ENCODE measurements at regions not wholly inside any gene's neighbourhood (a gene's known extent, or its start where the extent isn't known, plus 50 kb on each side); places are given as distances from the start of the nearest gene placed in this dataset.

DNA sequence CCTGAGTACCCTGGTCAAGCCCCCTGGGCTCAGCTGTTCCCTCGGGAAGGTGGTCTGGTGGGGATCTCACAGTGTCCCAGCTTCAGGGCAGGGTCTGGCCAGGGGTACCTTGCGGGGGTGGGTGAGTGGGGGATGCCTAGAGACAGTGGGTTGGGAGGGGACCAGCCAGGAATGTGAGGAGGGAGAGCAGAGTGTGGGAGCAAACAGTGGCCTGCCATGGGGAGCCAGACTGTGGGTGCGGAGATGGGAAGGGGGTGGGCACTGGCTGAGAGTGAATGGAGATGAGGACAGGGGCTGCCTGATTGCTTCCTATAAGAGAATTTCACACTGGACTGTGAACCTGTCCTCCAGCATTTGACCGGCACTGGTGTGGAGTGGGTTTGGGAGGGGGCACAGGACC, 95.1 kb downstream of the VEGFA start:
- Histone ChIP-seq H3K4me3 (no peak overlapping the region), H3K27me3 (peaks cover 2% of the 10 kb centered on the region; the same call in 1 of the 2 replicates), H3K27ac (no peak overlapping the region), H3K4me1 (peaks cover 9% of the 10 kb centered on the region), H3K36me3 (no peaks in the 10 kb centered on the region), H3K9me3 (replicated peaks) (no peaks in the 10 kb centered on the region)
- no peak for DNase-seq

- Histone ChIP-seq H3K36me3 (no peaks in the 10 kb centered on the region), H3K27ac (no peak overlapping the region), H3K4me1 (peaks cover 22% of the 10 kb centered on the region), H3K27me3 (peaks cover 2% of the 10 kb centered on the region; the same call in 1 of the 2 replicates), H3K9me3 (replicated peaks) (no peaks in the 10 kb centered on the region), H3K4me3 (no peak overlapping the region)
- DNase-seq, result no peak
These were observed 92.9 kb downstream of the VEGFA start for GRCh38 chr6:43862925-43863324.

GRCh38 chr6:43861212-43861894, 91.3 kb downstream of the VEGFA start:
- Histone ChIP-seq H3K9me3 (replicated peaks) (no peaks in the 10 kb centered on the region), H3K27ac (no peak overlapping the region), H3K36me3 (no peaks in the 10 kb centered on the region), H3K27me3 (peaks cover 2% of the 10 kb centered on the region; the same call in 1 of the 2 replicates), H3K4me3 (no peak overlapping the region), H3K4me1 (peaks cover 22% of the 10 kb centered on the region)
- no peak for DNase-seq

DNA sequence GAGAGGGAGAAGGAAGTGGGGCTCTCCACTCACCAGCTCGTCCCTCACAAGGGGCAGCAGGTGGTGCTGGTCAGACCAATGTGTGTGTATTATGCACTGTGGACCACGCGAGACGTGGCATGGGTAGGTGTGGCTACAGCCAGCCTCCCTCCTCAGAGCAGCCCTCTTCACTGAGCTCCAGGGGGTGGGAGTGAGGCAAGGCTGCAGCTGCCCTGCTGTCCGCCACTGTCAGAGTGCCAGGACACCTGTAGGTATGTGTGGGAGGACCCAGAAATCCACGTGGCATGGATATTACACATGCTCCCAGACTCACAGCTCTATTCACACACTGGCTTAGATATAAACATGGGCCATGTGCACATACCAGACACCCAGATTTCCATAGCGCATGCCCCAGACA, 90.3 kb downstream of the VEGFA start:
- Histone ChIP-seq H3K27ac (no peak overlapping the region), H3K9me3 (replicated peaks) (no peaks in the 10 kb centered on the region), H3K27me3 (peaks cover 2% of the 10 kb centered on the region; the same call in 1 of the 2 replicates), H3K36me3 (no peaks in the 10 kb centered on the region), H3K4me1 (peaks cover 14% of the 10 kb centered on the region; the same call in 1 of the 2 replicates), H3K4me3 (no peak overlapping the region)
- DNase-seq, result peak in 1 of 2 experiments; percentile 19

DNA sequence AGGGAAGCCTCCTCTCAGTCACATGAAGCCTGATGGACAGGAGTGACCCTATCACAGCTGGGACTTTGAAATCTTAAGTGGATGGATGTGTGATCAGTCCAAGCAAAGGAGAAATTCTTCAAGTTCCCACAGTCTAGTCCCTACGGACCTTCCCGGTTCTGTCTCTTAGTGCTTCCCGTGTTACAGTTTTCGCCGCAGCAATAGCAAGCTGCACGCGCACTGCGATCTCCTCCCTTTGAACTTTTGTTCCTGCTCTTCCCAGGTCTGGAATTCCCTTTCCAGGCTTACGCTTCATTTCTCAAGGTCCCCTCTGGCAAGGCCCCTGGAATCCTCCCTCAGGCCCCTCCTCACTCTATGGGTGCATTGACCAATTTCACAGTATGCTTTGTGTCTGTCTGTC, 89.2 kb downstream of the VEGFA start:
- Histone ChIP-seq H3K27me3 (peaks cover 2% of the 10 kb centered on the region; the same call in 1 of the 2 replicates), H3K27ac (no peak overlapping the region), H3K4me3 (no peak overlapping the region), H3K36me3 (no peaks in the 10 kb centered on the region), H3K4me1 (peaks cover 13% of the 10 kb centered on the region; the same call in 1 of the 2 replicates), H3K9me3 (replicated peaks) (no peaks in the 10 kb centered on the region)
- DNase-seq, result peak in 1 of 2 experiments; percentile 24

- peak; percentile 58 to 69 for DNase-seq
- Histone ChIP-seq H3K36me3 (no peaks in the 10 kb centered on the region), H3K27me3 (peaks cover 2% of the 10 kb centered on the region; the same call in 1 of the 2 replicates), H3K4me3 (no peak overlapping the region), H3K4me1 (peaks cover 13% of the 10 kb centered on the region; the same call in 1 of the 2 replicates), H3K9me3 (replicated peaks) (no peaks in the 10 kb centered on the region), H3K27ac (no peak overlapping the region)
These were observed 88.4 kb downstream of the VEGFA start for GRCh38 chr6:43858161-43859153.

- no peak overlapping the region for H3K4me3 ChIP-seq
- no peak overlapping the region for H3K27ac ChIP-seq
- peak; percentile 62 to 76 for DNase-seq
- no peaks in the 10 kb centered on the region for H3K9me3 ChIP-seq (replicated peaks)
- no peaks in the 10 kb centered on the region for H3K36me3 ChIP-seq
- peaks cover 2% of the 10 kb centered on the region; the same call in 1 of the 2 replicates for H3K27me3 ChIP-seq
- peaks cover 14% of the 10 kb centered on the region; the same call in 1 of the 2 replicates for H3K4me1 ChIP-seq
These were observed 86.2 kb downstream of the VEGFA start for GRCh38 chr6:43856005-43856765.

- Histone ChIP-seq H3K36me3 (no peaks in the 10 kb centered on the region), H3K27me3 (peaks cover 2% of the 10 kb centered on the region; the same call in 1 of the 2 replicates), H3K4me3 (no peak overlapping the region), H3K4me1 (peaks cover 18% of the 10 kb centered on the region; the same call in 1 of the 2 replicates), H3K9me3 (replicated peaks) (no peaks in the 10 kb centered on the region), H3K27ac (no peak overlapping the region)
- no peak for DNase-seq
These were observed 85.2 kb downstream of the VEGFA start for GRCh38 chr6:43855247-43855646.

DNA sequence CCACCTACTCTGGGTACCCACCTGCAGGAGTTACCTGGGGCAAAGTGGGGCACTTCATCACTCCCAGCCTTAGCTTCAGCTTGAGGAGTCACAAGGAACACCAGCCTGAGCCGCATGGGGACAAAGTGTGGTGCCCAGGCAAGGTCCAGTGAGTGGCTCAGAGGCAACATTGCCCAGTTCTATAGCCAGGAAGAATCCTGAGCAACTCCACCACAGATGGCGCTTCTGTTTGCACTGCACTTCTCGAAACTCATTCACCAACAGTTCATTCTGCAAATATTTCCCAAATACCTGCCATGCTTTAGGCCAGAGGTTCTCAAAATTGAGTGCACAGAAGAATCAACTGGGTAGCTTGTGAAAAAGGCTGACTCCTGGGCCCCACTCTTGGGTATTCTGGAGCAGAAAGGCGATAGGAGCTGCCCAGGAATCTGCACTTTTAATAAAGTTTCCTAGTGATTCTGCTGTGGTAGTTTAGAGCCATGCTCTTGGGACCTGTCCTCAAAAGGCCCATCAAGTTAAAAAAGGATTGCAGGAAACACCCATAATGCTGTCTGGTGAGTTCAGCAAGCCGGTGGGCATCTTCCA, 83.1 kb downstream of the VEGFA start:
- Histone ChIP-seq H3K9me3 (replicated peaks) (no peaks in the 10 kb centered on the region), H3K36me3 (no peaks in the 10 kb centered on the region), H3K27ac (no peak overlapping the region), H3K27me3 (no peaks in the 10 kb centered on the region), H3K4me3 (no peak overlapping the region), H3K4me1 (peaks cover 10% of the 10 kb centered on the region; the same call in 1 of the 2 replicates)
- DNase-seq, result no peak

GRCh38 chr6:43852350-43852864, 82.4 kb downstream of the VEGFA start:
- Histone ChIP-seq H3K4me3 (no peak overlapping the region), H3K9me3 (replicated peaks) (no peaks in the 10 kb centered on the region), H3K4me1 (peaks cover 13% of the 10 kb centered on the region), H3K27me3 (no peaks in the 10 kb centered on the region), H3K27ac (no peak overlapping the region), H3K36me3 (no peaks in the 10 kb centered on the region)
- DNase-seq, result no peak

GRCh38 chr6:43851204-43851865, 81.3 kb downstream of the VEGFA start:
- Histone ChIP-seq H3K9me3 (replicated peaks) (no peaks in the 10 kb centered on the region), H3K4me1 (peaks cover 13% of the 10 kb centered on the region), H3K27ac (no peak overlapping the region), H3K27me3 (no peaks in the 10 kb centered on the region), H3K4me3 (no peak overlapping the region), H3K36me3 (no peaks in the 10 kb centered on the region)
- peak; percentile 26 to 55 for DNase-seq

DNA sequence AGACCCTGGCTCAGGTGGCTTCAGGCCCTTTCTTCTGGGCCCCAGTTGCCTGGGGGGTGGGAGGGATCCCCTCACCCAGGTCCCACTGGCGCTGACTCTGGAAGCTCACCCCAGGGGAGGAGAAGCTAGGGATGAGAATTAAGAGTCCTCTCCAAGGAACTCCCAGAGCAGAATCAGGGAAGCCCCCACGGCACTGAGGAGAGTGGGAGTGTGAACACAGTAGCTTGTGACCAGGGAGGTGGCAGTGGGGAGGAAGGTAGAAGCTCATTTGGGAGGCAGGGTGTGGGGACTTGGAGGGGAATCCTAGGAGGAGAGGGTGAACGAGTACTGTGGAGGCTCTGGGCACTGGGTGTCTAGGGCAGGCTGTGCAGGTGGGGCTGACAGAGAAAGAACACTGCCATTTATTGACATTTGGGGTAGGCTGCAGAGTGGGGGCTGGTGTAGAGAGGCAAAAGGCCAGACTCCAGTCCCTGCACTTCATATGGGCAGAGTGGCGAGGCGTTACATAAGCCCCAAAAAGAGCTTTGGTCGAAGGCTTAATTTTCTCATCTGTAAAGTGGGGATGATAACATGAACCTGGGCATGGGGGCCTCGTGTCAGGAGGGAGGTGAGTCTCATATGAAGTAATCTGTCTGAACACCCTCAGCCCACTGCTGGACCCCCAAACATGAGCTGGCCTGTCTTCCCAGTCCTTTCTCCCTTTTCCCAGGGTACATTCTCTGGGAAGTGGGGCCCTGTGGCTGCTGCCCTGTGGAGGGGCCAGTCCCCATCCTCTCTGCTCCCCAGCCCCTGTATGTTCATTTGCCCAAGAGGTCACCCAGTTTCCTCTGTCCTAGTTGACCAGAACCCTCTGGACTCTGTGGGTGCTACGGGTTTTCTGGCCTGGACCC, 80.5 kb downstream of the VEGFA start:
- Histone ChIP-seq H3K27ac (no peak overlapping the region), H3K36me3 (no peaks in the 10 kb centered on the region), H3K4me1 (peaks cover 13% of the 10 kb centered on the region), H3K9me3 (replicated peaks) (no peaks in the 10 kb centered on the region), H3K27me3 (no peaks in the 10 kb centered on the region), H3K4me3 (no peak overlapping the region)
- DNase-seq, result no peak

DNA sequence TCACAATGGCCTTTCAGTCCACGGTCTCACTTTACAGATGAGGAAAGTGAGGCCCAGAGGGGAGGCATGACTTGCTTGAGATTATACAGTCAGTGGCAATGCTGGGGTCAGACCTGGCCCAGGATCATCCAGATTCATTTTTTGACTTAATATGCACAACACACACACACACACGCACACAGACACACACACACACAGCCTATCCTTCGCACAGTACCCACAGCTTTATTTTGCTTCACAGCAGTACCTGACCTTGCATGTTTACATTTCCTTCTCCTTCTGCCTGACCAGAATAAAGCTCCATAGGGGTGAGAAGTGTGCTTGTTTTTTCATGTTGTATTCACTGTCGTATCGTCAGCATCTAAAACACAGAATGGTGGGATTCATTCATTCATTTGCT, 79.8 kb downstream of the VEGFA start:
- no peak overlapping the region for H3K27ac ChIP-seq
- H3K27me3 ChIP-seq, result no peaks in the 10 kb centered on the region
- H3K36me3 ChIP-seq, result no peaks in the 10 kb centered on the region
- peaks cover 13% of the 10 kb centered on the region for H3K4me1 ChIP-seq
- no peaks in the 10 kb centered on the region for H3K9me3 ChIP-seq (replicated peaks)
- DNase-seq, result no peak
- no peak overlapping the region for H3K4me3 ChIP-seq
